ENCODE measurements at regions not wholly inside any gene's neighbourhood (a gene's known extent, or its start where the extent isn't known, plus 50 kb on each side); places are given as distances from the start of the nearest gene placed in this dataset.

DNA sequence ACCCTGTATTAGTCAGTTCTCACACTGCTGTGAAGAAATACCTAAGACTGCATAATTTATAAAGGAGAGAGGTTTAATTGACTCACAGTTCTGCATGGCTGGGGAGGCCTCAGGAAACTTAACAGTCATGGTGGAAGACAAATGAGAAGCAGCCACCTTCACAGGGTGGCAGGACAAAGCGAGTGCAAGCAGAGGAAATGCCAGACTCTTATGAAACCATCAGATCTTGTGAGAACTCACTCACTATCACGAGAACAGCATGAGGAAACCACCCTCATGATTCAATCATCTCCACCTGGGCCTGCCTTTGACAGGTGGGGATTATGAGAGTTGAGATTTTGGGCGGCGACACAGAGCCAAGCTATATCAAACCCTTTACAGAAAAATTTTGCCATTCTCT is 722.4 kb downstream of the RAB28 start:
- Histone ChIP-seq H3K27me3 (replicated peaks; ENCODE audit: insufficient read depth) (no peaks in the 10 kb centered on the region), H3K4me1 (replicated peaks) (no peaks in the 10 kb centered on the region), H3K36me3 (no peaks in the 10 kb centered on the region), H3K4me3 (no peak overlapping the region), H3K9me3 (no peaks in the 10 kb centered on the region), H3K27ac (no peak overlapping the region)
- WGBS, result 79% methylated on average over 4 of the region's 4 CpGs
- intact Hi-C loops (cut with DNase I), result no loop called here
- TF ChIP-seq, protein P1, sequence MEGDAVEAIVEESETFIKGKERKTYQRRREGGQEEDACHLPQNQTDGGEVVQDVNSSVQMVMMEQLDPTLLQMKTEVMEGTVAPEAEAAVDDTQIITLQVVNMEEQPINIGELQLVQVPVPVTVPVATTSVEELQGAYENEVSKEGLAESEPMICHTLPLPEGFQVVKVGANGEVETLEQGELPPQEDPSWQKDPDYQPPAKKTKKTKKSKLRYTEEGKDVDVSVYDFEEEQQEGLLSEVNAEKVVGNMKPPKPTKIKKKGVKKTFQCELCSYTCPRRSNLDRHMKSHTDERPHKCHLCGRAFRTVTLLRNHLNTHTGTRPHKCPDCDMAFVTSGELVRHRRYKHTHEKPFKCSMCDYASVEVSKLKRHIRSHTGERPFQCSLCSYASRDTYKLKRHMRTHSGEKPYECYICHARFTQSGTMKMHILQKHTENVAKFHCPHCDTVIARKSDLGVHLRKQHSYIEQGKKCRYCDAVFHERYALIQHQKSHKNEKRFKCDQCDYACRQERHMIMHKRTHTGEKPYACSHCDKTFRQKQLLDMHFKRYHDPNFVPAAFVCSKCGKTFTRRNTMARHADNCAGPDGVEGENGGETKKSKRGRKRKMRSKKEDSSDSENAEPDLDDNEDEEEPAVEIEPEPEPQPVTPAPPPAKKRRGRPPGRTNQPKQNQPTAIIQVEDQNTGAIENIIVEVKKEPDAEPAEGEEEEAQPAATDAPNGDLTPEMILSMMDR (IDR thresholded peaks at IDR 0.05), result no peak
- TF ChIP-seq POLR2AphosphoS5 (IDR thresholded peaks at IDR 0.05) (no peak), POLR2A (IDR thresholded peaks at IDR 0.05) (no peak)
- no peak for DNase-seq (ENCODE audit: low spot score)

DNA sequence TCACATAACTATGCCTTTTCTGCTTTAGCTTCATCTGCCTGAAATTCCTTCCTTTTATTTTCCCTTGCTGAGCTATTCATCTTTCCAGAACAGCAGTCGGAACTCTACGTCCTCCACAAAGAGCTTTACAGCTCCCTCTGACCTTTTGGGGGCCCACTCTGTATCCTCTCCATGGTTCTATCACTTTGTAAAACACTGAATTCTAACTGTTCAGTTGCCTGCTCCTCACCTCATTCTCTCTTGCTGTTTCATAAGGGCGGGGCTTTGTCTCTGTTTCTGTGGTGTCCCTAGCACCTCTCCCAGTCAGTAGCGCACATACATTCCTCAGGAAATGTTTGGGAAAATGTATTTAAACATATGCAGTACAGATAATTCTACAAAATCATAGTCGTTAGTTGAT is 737.0 kb downstream of the RAB28 start:
- Histone ChIP-seq H3K9me3 (no peaks in the 10 kb centered on the region), H3K27ac (no peak overlapping the region), H3K4me1 (replicated peaks) (no peaks in the 10 kb centered on the region), H3K4me3 (no peak overlapping the region), H3K27me3 (replicated peaks; ENCODE audit: insufficient read depth) (no peaks in the 10 kb centered on the region), H3K36me3 (no peaks in the 10 kb centered on the region)
- no peak for DNase-seq (ENCODE audit: low spot score)
- intact Hi-C loops (cut with DNase I), result no loop called here
- WGBS, result 71% methylated on average over 5 of the region's 5 CpGs
- TF ChIP-seq POLR2AphosphoS5 (IDR thresholded peaks at IDR 0.05), result no peak
- no peak for TF ChIP-seq POLR2A (IDR thresholded peaks at IDR 0.05)

DNA sequence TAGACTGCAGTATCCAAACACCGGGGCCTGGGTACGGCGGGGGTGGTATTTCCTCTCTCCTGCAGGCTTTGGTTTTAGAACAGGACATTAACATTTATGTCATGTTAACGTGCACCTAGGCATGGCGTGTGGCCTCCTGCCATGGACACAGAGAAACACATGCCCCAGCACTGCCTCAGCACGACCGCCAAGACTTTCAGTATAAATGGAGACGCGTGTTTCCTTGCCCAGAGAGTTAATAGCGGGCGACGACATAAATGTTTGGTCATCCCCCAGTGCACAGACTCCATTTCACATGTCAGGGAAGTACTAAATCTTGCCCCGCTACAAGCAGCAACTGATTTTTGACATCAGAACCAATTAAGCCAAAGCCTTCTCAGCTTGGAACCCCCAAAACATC is 737.9 kb downstream of the RAB28 start:
- no peaks in the 10 kb centered on the region for H3K9me3 ChIP-seq
- no peaks in the 10 kb centered on the region for H3K27me3 ChIP-seq (replicated peaks; ENCODE audit: insufficient read depth)
- no peaks in the 10 kb centered on the region for H3K4me1 ChIP-seq (replicated peaks)
- DNase-seq (ENCODE audit: low spot score), result no peak
- no peak overlapping the region for H3K27ac ChIP-seq
- no peak overlapping the region for H3K4me3 ChIP-seq
- intact Hi-C loops (cut with DNase I), result no loop called here
- H3K36me3 ChIP-seq, result no peaks in the 10 kb centered on the region
- WGBS, result 77% methylated on average over 13 of the region's 13 CpGs
- TF ChIP-seq POLR2A (IDR thresholded peaks at IDR 0.05), result no peak
- TF ChIP-seq, protein P1 (IDR thresholded peaks at IDR 0.05), result no peak
- no peak for TF ChIP-seq POLR2AphosphoS5 (IDR thresholded peaks at IDR 0.05)

DNA sequence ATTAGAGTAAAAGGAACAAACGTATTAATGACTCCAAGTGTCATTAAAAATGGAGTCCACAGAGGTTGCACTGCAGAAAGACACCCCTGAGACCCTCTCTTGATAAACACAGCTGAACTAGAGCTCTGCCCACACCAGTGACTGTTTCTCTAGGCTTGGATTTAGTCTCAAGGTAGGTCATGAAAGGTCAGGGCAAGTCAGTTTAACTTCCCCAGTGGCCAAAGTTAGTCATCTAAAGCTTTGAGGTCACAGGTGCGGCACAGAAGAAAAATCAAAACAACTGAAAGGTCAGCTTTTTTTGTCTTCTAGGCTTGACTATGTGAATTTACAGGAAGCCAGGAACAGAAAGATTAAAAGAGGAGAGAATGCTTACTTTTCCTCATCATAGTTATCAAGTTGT is 749.6 kb downstream of the RAB28 start:
- no peaks in the 10 kb centered on the region for H3K9me3 ChIP-seq
- H3K36me3 ChIP-seq, result no peaks in the 10 kb centered on the region
- no peaks in the 10 kb centered on the region for H3K4me1 ChIP-seq (replicated peaks)
- no peak overlapping the region for H3K27ac ChIP-seq
- 61% methylated on average over 2 of the region's 2 CpGs for WGBS
- no peak for DNase-seq (ENCODE audit: low spot score)
- intact Hi-C loops (cut with DNase I), result no loop called here
- no peaks in the 10 kb centered on the region for H3K27me3 ChIP-seq (replicated peaks; ENCODE audit: insufficient read depth)
- no peak overlapping the region for H3K4me3 ChIP-seq
- no peak for TF ChIP-seq POLR2AphosphoS5 (IDR thresholded peaks at IDR 0.05)
- TF ChIP-seq POLR2A (IDR thresholded peaks at IDR 0.05), result no peak
- TF ChIP-seq, protein P1 (IDR thresholded peaks at IDR 0.05), result no peak

DNA sequence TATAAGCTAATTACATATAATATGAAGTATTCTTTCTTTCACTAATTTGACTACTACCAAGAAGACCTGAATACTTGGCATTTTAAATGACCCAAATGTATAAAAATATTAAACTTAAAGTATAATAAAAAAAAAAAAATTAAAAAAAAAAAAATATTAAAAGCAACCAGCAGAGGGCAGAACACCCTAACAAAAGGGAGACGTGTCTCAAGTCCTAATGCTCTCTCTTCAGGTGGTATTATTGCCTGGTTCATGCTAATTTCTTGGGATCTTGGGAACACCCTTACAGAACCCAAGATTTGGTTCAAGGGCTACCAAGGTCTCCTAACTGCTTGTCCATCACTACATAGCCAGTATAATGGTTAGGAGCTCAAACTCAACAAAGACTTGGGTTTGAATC is 754.8 kb downstream of the RAB28 start:
- intact Hi-C loops (cut with DNase I), result loop anchor here (5.0 kb wide), 1 partner anchor 823 kb away; no protein-coding TSS in a partner anchor

More for the DNA sequence above, 754.8 kb downstream of the RAB28 start:
- Histone ChIP-seq H3K27ac (no peak overlapping the region), H3K4me3 (no peak overlapping the region), H3K4me1 (replicated peaks) (no peaks in the 10 kb centered on the region), H3K27me3 (replicated peaks; ENCODE audit: insufficient read depth) (no peaks in the 10 kb centered on the region), H3K9me3 (no peaks in the 10 kb centered on the region), H3K36me3 (no peaks in the 10 kb centered on the region)
- DNase-seq (ENCODE audit: low spot score), result no peak
- TF ChIP-seq POLR2A (IDR thresholded peaks at IDR 0.05), result no peak
- TF ChIP-seq, protein P1 (IDR thresholded peaks at IDR 0.05), result peak in 2 of 4 experiments; percentile 12 to 44
- 0% methylated on average over 1 of the region's 1 CpG for WGBS
